GM12878 (cell line): ENCODE measurements at regions not wholly inside any gene's neighbourhood (a gene's known extent, or its start where the extent isn't known, plus 50 kb on each side); places are given as distances from the start of the nearest gene placed in this dataset.

Experiments
- ATAC-seq: fragments of 200-7000 bp; cut with Tn5 transposase; 3 replicates; pipeline ENCODE4 v1.9.1; 2020; ENCODE audit warnings: mild to moderate bottlenecking, moderate library complexity
- BruUV-seq: library from RNA; stranded (reverse); fragments of 400-500 nt; replicated peaks from 2 replicates; lab custom pipeline; 2021; lab: Mats Ljungman, UMichigan
- CTCF ChIA-PET: fragments of 300-600 bp; sonication (Branson Sonifier 250); formaldehyde crosslinking; extraction: SDS; loops from one replicate; lab custom pipeline; 2021; ENCODE audit warnings: inconsistent platforms; lab: Yijun Ruan, JAX
- POLR2A ChIA-PET: fragments of 350-600 bp; formaldehyde crosslinking; extraction: SDS; loops from one replicate; lab custom pipeline; 2021; ENCODE audit warnings: inconsistent platforms; lab: Charles Lee
- RAD21 ChIA-PET: fragments of 300-600 bp; sonication (Branson Sonifier 250); formaldehyde crosslinking; loops from one replicate; lab custom pipeline; 2023; ENCODE audit warnings: antibody characterized with exemption; ENCODE audit not compliant: unreplicated experiment; lab: Charles Lee
- SMC1A ChIA-PET: fragments of 300-600 bp; sonication (Branson Sonifier 250); formaldehyde crosslinking; loops from one replicate; lab custom pipeline; 2023; ENCODE audit not compliant: unreplicated experiment, uncharacterized antibody; lab: Charles Lee
- DNase-seq: peaks from one replicate; pipeline ENCODE4 v3.0.0-alpha.2; 2011; ENCODE audit warnings: low read depth, low spot score
- FAIRE-seq: peaks from 3 replicates; lab custom pipeline; 2011; peaks lifted over from hg19 to GRCh38; lab: Jason Lieb, UNC
- H2AFZ ChIP-seq: 2 replicates; pipeline ENCODE4 v1.6.0; 2011; ENCODE audit warnings: low read depth, low read length, control low read depth; ENCODE audit not compliant: control insufficient read depth
- H3K27ac ChIP-seq: 2 replicates; pipeline ENCODE4 v1.5.1; 2011; ENCODE audit warnings: control low read depth; ENCODE audit not compliant: control insufficient read depth, insufficient read depth
- H3K27me3 ChIP-seq, 2 experiments: replicated peaks in 1 of 2; 2 replicates each; pipeline versions ENCODE4 v1.6.0 to v1.6.1; 2011; ENCODE audit warnings: low read length in 1 of 2; ENCODE audit not compliant: control insufficient read depth in 2 of 2, insufficient read depth in 2 of 2
- H3K36me3 ChIP-seq, 2 experiments: 2 replicates each; pipeline ENCODE4 v1.5.1; 2011; ENCODE audit warnings: low read length in 1 of 2; ENCODE audit not compliant: control insufficient read depth in 2 of 2, insufficient read depth in 2 of 2
- H3K4me1 ChIP-seq: 2 replicates; pipeline ENCODE4 v1.6.1; 2011; ENCODE audit warnings: mild to moderate bottlenecking, low read length, moderate library complexity, mixed read lengths; ENCODE audit not compliant: control insufficient read depth, insufficient read depth
- H3K4me2 ChIP-seq: 2 replicates; pipeline ENCODE4 v1.6.0; 2011; ENCODE audit warnings: control low read depth; ENCODE audit not compliant: control insufficient read depth, insufficient read depth
- H3K4me3 ChIP-seq: fragments of 200-600 bp; sonication (generic); 2 replicates; pipeline ENCODE4 v1.5.1; 2016
- H3K79me2 ChIP-seq: 2 replicates; pipeline ENCODE4 v1.6.0; 2011; ENCODE audit warnings: low read length; ENCODE audit not compliant: control insufficient read depth, insufficient read depth
- H3K9ac ChIP-seq: 2 replicates; pipeline ENCODE4 v1.8.0; 2011; ENCODE audit warnings: low read length, control low read depth, mixed read lengths; ENCODE audit not compliant: control insufficient read depth, insufficient read depth
- H3K9me3 ChIP-seq: replicated peaks from 3 replicates; pipeline ENCODE4 v1.5.1; 2011; ENCODE audit warnings: mild to moderate bottlenecking, low read length; ENCODE audit not compliant: control insufficient read depth, insufficient read depth
- H4K20me1 ChIP-seq: 2 replicates; pipeline ENCODE4 v1.6.0; 2011; ENCODE audit not compliant: control insufficient read depth, insufficient read depth
- CBFB ChIP-seq: IDR thresholded peaks from 2 replicates; pipeline ENCODE4 v1.6.1; 2016; ENCODE audit warnings: antibody characterized with exemption, low read depth
- E2F4 ChIP-seq: IDR thresholded peaks from 2 replicates; pipeline ENCODE4 v1.6.1; 2012; ENCODE audit warnings: low read depth, low read length, improper control_type of control experiment
- EP300 ChIP-seq, 2 experiments: fragments of 150-350 bp in 1 of 2; IDR thresholded peaks; 2 replicates each; pipeline ENCODE4 v1.6.1; 2011 to 2012; ENCODE audit warnings: low read depth in 2 of 2, low read length in 2 of 2, borderline replicate concordance in 1 of 2, improper control_type of control experiment in 1 of 2, inconsistent platforms in 1 of 2; ENCODE audit not compliant: control insufficient read depth in 1 of 2
- IKZF1 ChIP-seq: fragments of 450-650 bp; conservative IDR thresholded peaks from 2 replicates; pipeline ENCODE4 v1.6.1; 2017; ENCODE audit warnings: antibody characterized with exemption, mild to moderate bottlenecking
- MEF2B ChIP-seq: fragments of 450-650 bp; IDR thresholded peaks from 2 replicates; pipeline ENCODE4 v1.6.1; 2018; ENCODE audit warnings: mild to moderate bottlenecking, moderate library complexity; ENCODE audit not compliant: partially characterized antibody, poor library complexity, severe bottlenecking
- STAT1 ChIP-seq: fragments of 450-650 bp; conservative IDR thresholded peaks from 2 replicates; pipeline ENCODE4 v1.6.1; 2014; ENCODE audit warnings: antibody characterized with exemption, mild to moderate bottlenecking
- SUPT20H ChIP-seq: IDR thresholded peaks from 2 replicates; pipeline ENCODE4 v1.6.1; 2011; ENCODE audit warnings: low read depth, mild to moderate bottlenecking, low read length, moderate library complexity, borderline replicate concordance; ENCODE audit not compliant: control insufficient read depth
- WGBS: methylation state at CpG from one replicate; pipeline ENCODE4 v1.1.6; 2016; ENCODE audit warnings: low lambda C conversion rate; ENCODE audit not compliant: insufficient replicate concordance, insufficient coverage; ENCODE audit errors: missing lambda C conversion rate; 5-methylcytosine and 5-hydroxymethylcytosine counted together
- in situ Hi-C: fragments of 300-500 bp; cut with MboI; formaldehyde crosslinking; loops from 9 replicates; pipeline ENCODE4 v1.14.3; 2018; ENCODE audit warnings: mixed read lengths
- intact Hi-C: fragments of 100-400 bp; cut with micrococcal nuclease; formaldehyde crosslinking; loops from one replicate; pipeline ENCODE4 v1.14.2; 2022; ENCODE audit not compliant: unreplicated experiment

GRCh38 chr12:91994208-91994797 is 151.3 kb downstream of the BTG1 start (continued):
- no peak for TF ChIP-seq E2F4
- no peak for TF ChIP-seq SUPT20H
- TF ChIP-seq IKZF1, result no peak
- no peak for TF ChIP-seq MEF2B
- TF ChIP-seq STAT1, result no peak
- no peak for TF ChIP-seq EP300 (IDR thresholded peaks at IDR 0.05; ENCODE audit: borderline replicate concordance in 1 of 2, control insufficient read depth in 1 of 2, low read depth in 2 of 2, low read length in 2 of 2)

- Histone ChIP-seq H4K20me1 (no peaks in the 10 kb centered on the region), H3K9me3 (no peaks in the 10 kb centered on the region; the same call in none of the 3 replicates), H2AFZ (no peak overlapping the region), H3K27me3 (no peaks in the 10 kb centered on the region), H3K4me3 (no peak overlapping the region), H3K79me2 (no peaks in the 10 kb centered on the region), H3K4me1 (no peaks in the 10 kb centered on the region), H3K4me2 (no peak overlapping the region), H3K9ac (no peak overlapping the region), H3K36me3 (no peaks in the 10 kb centered on the region), H3K27ac (no peak overlapping the region)
- ATAC-seq (no peak), DNase-seq (no peak), FAIRE-seq (no peak)
- no TSS peak for BruUV-seq
- CTCF ChIA-PET, result interaction anchor here (1.6 to 3.4 kb wide), 3 partner anchors 13 to 182 kb away, joined by 3 to 13 read pairs (median 6); no protein-coding TSS in a partner anchor
- in situ Hi-C loops (no loop called here), intact Hi-C loops (loop anchor here (5.0 kb wide), 2 partner anchors 139 to 659 kb away; no protein-coding TSS in a partner anchor)
- POLR2A ChIA-PET, result interaction anchor here (1.3 kb wide), 1 partner anchor 153 kb away, joined by 4 read pairs; the partner anchor contains the start of gene BTG1
- RAD21 ChIA-PET, result interaction anchor here (1.1 to 1.6 kb wide), 2 partner anchors 7 to 151 kb away, joined by 3 to 4 read pairs; no protein-coding TSS in a partner anchor
- SMC1A ChIA-PET, result interaction anchor here (0.8 to 4.6 kb wide), 7 partner anchors 16 to 410 kb away, joined by 3 to 37 read pairs (median 11); partner anchors contain the start of gene BTG1
- no peak for TF ChIP-seq CBFB
- 78% methylated on average over 6 of the region's 6 CpGs for WGBS
Measured at GRCh38 chr12:91993287-91994017, 152.2 kb downstream of the BTG1 start.
